ENCODE measurements at regions not wholly inside any gene's neighbourhood (a gene's known extent, or its start where the extent isn't known, plus 50 kb on each side); places are given as distances from the start of the nearest gene placed in this dataset.

DNA sequence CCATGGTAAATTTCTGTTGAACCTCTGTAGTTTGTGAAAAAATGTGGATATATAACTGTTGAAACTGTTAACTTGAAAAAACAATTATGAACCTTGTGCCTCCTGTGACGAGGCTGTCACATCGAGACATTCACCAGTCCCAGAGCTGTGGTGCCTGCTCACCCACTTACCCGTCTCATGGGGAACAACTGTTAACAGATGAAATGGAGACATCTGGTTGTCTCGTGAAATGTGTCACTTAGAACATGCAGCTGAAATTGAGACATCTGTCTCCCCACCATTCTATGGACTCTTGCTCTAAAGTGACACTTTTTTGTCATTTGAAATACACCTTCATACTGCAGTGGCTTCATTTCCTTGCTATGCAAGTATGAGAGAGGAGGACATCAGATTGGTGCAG lies 240.6 kb downstream of the GXYLT1 start:
- TF ChIP-seq REST (IDR thresholded peaks at IDR 0.05; ENCODE audit: low read depth) (no peak), TAF1 (IDR thresholded peaks at IDR 0.05; ENCODE audit: low read depth) (no peak), RAD21 (IDR thresholded peaks at IDR 0.05; ENCODE audit: low read depth) (no peak), YY1 (IDR thresholded peaks at IDR 0.05; ENCODE audit: low read depth) (no peak), CREB1 (IDR thresholded peaks at IDR 0.05; ENCODE audit: low read depth) (no peak), MAX (IDR thresholded peaks at IDR 0.05) (no peak), TEAD4 (IDR thresholded peaks at IDR 0.05) (no peak), CEBPB (IDR thresholded peaks at IDR 0.05) (no peak), TCF12 (IDR thresholded peaks at IDR 0.05; ENCODE audit: low read depth) (no peak), EGR1 (IDR thresholded peaks at IDR 0.05) (no peak)

Data from Ishikawa (cell line).